Ishikawa (cell line): ENCODE measurements at regions not wholly inside any gene's neighbourhood (a gene's known extent, or its start where the extent isn't known, plus 50 kb on each side); places are given as distances from the start of the nearest gene placed in this dataset.

ENCODE experiments used
- CEBPB ChIP-seq: IDR thresholded peaks from 2 replicates; pipeline ENCODE4 v1.6.1; 2012
- EGR1 ChIP-seq: IDR thresholded peaks from 2 replicates; pipeline ENCODE4 v1.6.1; 2012
- EP300 ChIP-seq: IDR thresholded peaks from 2 replicates; pipeline ENCODE4 v1.6.1; 2012; ENCODE audit warnings: borderline replicate concordance
- MAX ChIP-seq: IDR thresholded peaks from 2 replicates; pipeline ENCODE4 v1.6.1; 2012
- NFIC ChIP-seq: IDR thresholded peaks from 2 replicates; pipeline ENCODE4 v1.6.1; 2012
- RAD21 ChIP-seq: IDR thresholded peaks from 2 replicates; pipeline ENCODE4 v1.6.1; 2012; ENCODE audit warnings: low read depth
- TAF1 ChIP-seq: IDR thresholded peaks from 2 replicates; pipeline ENCODE4 v1.6.1; 2012; ENCODE audit warnings: low read depth, mild to moderate bottlenecking
- TCF12 ChIP-seq: IDR thresholded peaks from 2 replicates; pipeline ENCODE4 v1.6.1; 2012; ENCODE audit warnings: low read depth
- YY1 ChIP-seq: IDR thresholded peaks from 2 replicates; pipeline ENCODE4 v1.6.1; 2012; ENCODE audit warnings: low read depth

- no peak for TF ChIP-seq YY1
- no peak for TF ChIP-seq EGR1
- no peak for TF ChIP-seq TCF12
- no peak for TF ChIP-seq TAF1
- no peak for TF ChIP-seq EP300
- no peak for TF ChIP-seq MAX
- TF ChIP-seq NFIC: no peak
- TF ChIP-seq CEBPB: no peak
- no peak for TF ChIP-seq RAD21
Observed at GRCh38 chr11:86728562-86728961, 56.1 kb upstream of the ME3 start.
